Fibroblast of skin of right biceps (primary cell): ENCODE measurements at regions not wholly inside any gene's neighbourhood (a gene's known extent, or its start where the extent isn't known, plus 50 kb on each side); places are given as distances from the start of the nearest gene placed in this dataset.

Experiments
- DNase-seq: peaks from one replicate; pipeline ENCODE4 v3.0.0-alpha.2; 2013

- no peak for DNase-seq
Measured at GRCh38 chr17:33789658-33790057, 465.4 kb upstream of the CCL2 start.

DNA sequence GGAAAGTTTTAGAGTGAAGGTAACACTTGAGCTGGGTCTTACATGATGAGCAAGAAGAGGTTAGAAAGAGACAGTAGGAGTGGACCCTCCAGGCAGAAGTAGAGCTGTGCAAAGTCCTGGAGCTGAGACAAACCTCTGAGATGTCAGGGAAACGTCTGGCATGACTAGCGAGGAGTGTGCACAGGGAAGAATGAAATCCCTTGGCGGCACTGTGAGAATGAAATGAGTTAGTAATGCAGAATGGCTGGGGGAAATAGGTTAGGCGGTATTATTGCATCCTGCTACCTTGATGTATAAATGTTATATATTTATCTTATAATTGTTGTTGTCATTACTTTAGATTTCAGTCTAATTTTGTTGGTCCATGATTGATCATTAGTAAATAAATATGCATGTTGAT lies 457.9 kb upstream of the CCL2 start:
- DNase-seq = no peak

DNA sequence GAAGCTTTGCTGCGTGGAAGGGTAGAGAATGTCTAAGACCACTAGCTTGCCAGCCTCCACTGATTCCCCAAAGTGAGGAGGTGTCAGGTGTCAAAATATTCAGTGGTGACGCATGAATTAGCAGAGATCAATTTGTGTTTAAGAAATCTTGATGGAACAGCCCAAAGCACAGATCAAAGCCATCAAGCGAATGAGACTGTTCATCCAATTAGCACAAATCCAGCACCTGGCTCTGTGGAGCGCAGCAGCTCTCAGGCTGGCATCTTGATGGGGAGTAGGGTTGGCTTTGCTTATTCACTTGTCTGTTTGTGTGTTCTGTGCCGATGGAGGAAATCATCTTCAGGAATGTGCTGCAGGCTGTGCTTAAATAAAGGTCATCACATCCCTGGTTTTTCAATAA lies 456.8 kb upstream of the CCL2 start:
- no peak for DNase-seq

- no peak for DNase-seq
Measured at GRCh38 chr17:33802349-33803198, 452.5 kb upstream of the CCL2 start.

DNA sequence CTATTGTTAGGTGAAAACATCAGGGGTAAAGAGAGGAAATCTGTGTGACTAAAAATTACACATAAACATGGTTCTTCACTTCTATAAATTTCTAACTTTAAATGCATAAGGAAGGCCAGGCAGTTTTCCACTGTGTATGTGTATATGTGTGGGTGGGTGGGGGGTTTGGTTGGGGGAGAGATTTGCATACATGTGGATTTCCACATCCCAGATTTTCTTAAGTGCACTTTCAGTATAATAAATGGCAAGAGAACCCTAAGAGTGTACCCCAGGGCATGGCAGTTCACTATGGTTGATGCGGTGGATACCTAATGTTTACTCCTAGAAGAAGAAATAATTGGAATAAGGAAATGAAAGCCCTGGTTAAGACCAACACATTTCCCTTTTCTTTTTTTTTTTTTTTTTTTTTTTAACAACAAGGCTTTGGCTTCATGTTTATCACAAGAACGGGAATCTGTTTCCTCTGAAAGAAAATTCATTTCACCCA lies 451.8 kb upstream of the CCL2 start:
- DNase-seq = no peak

DNA sequence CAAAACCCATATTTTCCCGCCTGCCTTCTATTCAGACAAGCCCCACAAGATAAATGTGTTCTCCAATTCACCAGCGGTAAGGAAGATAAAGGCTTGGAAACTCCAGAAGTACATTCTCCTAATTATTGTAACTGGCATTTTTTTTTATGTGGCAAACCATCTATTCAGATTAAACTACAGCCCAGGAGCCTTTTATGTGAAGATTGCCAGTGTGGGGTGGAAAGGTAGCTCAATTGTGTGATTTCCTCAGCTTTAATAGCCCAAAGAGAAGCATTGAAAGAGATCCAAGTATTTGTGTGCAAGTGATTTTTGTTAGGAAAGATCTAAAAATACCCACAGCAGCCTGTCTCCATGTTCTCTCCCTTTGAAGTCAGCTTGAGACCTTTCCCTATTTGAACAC lies 451.4 kb upstream of the CCL2 start:
- no peak for DNase-seq

DNA sequence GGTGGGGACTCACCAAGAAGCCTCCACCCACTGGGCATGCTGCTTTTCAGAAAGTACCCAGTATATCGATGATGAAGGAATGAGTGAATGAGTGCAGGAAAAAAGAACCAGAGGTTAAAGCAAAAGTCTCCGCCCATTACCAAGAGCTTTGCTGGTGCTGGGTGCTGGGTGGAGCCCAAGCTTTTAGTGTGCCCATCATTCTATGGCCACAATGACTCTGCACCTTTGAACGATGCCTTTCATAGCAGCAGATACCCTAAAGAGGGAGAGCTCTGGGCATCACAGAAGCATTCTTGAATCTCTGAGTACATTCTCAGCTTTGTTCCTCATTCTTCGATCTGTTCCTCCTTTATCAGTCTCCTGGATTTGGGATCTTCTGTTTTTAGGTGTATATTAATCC lies 450.7 kb upstream of the CCL2 start:
- DNase-seq = no peak

DNA sequence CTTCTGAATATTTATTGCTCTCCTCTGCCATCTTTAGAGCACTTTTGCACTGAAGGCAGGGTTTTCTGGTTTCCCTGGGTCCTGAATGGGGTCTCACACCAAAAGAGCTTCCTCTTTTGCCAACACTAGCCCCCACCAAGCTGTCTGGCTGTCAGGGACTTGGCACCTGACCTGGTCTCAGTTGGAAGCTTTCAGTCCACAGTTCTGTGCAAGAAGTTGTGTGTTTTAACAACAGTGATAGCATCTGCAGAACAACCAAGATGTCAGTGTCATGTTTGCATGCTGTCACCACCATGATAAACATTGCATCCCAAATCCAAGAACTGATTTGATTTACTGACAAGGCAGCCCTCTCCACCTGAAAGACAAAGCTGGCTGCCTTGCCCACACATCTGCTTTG lies 448.5 kb upstream of the CCL2 start:
- no peak for DNase-seq

GRCh38 chr17:33809748-33810147 lies 445.3 kb upstream of the CCL2 start:
- DNase-seq = no peak

DNA sequence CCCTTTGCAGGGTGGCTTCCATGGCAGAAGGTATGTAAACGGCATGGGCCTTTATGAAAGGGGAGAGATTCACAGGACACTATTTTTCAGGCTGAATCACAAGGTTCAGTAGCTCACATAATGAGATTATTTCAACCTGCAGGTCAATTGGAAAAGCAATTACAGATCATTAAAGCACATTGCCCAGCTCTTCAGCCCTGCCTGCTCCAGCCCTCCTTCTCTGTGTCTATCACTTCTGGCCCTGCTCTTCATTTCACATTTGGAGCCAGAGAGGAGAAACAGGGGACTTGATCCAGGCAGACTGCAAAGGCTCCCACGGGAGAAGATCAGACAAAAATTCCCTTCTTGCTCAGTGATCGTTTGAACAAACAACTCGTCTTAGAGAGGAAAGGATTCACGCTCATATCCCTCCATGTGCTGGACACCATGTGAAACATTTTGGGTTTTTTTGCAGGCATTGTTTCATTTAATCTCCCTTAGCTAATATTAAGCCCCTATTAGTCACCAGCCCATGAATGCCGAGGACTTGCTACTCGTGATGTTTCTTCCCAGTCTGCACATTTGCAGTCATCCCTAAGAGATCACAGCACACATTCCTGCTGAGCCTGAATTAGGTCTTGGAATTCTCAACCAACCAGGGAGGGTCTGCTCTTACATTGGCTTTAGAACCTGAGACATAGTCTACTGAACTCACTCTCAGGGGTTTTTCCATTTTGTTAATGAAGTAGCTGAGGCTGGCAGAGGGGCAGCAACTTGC lies 443.9 kb upstream of the CCL2 start:
- no peak for DNase-seq

- DNase-seq = no peak
Measured at GRCh38 chr17:33811984-33812577, 443.0 kb upstream of the CCL2 start.

DNA sequence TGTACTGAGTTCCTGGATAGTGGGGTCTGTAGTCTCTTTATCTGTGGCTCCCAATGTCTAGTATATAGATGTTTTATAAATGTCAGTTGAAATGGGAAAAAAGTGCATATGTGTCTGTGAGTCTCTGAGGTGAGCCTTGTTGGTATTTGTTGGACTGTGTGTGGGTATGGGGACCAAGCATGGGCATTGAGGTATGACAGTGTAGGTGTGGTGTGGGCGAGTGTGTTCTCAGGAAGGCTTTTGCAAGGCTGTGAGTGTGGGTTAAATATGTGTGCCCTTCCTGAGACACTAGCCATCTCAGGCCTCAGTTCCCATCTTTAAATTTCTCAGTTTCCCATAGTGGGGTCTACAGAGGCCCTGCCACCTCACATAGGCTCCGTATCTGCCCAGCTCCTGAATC lies 440.2 kb upstream of the CCL2 start:
- no peak for DNase-seq

- DNase-seq = no peak
Measured at GRCh38 chr17:33816036-33816435, 439.0 kb upstream of the CCL2 start.

- DNase-seq = no peak
Measured at GRCh38 chr17:33816842-33817617, 438.1 kb upstream of the CCL2 start.

GRCh38 chr17:33819539-33819938 lies 435.5 kb upstream of the CCL2 start:
- no peak for DNase-seq

DNA sequence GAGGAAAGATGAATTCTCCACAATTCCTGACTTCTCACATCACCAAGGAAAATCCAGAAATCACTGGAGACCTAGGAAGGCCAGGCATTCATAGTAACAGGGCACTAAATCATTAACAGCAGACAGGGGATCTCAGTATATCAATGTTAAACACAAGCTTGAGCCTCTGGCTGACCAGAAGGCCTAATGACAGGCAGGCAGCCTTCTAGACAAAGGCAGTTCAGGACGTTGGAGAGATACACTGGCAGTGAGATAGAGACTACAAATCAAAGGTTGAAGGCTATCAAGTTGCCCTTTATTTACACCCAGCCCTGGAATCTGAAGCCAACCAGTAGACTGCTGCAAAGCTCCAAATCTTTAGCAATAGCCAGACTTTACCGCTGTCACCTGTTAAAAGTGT lies 422.8 kb upstream of the CCL2 start:
- no peak for DNase-seq

GRCh38 chr17:33837281-33837680 lies 417.8 kb upstream of the CCL2 start:
- no peak for DNase-seq

- DNase-seq = no peak
Measured at GRCh38 chr17:33838281-33838680, 416.8 kb upstream of the CCL2 start.

- no peak for DNase-seq
Measured at GRCh38 chr17:33847900-33848299, 407.2 kb upstream of the CCL2 start.

DNA sequence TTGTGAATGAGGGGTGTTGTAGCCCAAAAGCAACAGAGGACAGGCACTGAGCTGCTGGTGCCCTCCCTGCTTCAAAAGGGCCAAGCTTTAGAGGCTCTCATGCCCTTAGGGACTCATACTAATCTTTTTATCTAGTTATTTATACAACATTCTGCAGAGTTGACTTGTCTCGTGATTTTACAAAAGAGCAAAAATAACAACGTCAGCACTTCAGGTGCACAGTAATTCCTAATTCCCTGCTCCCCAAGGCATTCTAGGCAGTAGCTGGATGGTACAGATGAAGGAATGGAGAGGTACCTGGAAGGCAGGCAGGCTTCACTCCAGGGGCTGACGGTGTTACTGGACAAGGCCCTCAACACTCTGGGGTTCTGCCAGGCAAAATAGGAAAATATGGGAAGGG lies 406.7 kb upstream of the CCL2 start:
- DNase-seq = no peak

DNA sequence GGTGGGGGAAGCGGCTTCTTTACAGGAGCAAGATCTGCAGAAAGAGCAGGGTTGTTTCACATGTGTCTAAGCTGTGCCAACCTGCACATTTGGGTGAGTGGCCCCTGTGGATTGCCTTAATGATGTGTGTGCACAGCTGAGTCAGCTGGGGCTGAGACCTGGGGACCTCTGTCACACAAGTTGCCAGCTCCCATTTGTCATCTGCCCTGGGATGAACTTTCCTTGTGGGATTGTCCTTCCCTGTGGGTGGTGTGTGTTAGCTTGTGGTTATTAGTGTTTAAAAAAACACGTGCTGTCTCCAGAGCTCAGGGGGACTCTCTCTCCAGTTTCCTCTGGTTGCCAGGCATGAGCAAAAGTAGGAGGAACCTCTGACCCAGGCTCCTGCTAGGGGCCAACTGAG lies 400.5 kb upstream of the CCL2 start:
- DNase-seq = no peak

GRCh38 chr17:33858121-33858520 lies 397.0 kb upstream of the CCL2 start:
- no peak for DNase-seq

GRCh38 chr17:33858682-33859081 lies 396.4 kb upstream of the CCL2 start:
- no peak for DNase-seq
